Eye (tissue), 1 donor: ENCODE measurements at regions not wholly inside any gene's neighbourhood (a gene's known extent, or its start where the extent isn't known, plus 50 kb on each side); places are given as distances from the start of the nearest gene placed in this dataset.
A peak's percentile ranks its signal among the peaks of the same experiment; 100 is the strongest.

ENCODE experiments used
- DNase-seq: peaks from one replicate; pipeline ENCODE4 v3.0.0-alpha.2; 2015

DNA sequence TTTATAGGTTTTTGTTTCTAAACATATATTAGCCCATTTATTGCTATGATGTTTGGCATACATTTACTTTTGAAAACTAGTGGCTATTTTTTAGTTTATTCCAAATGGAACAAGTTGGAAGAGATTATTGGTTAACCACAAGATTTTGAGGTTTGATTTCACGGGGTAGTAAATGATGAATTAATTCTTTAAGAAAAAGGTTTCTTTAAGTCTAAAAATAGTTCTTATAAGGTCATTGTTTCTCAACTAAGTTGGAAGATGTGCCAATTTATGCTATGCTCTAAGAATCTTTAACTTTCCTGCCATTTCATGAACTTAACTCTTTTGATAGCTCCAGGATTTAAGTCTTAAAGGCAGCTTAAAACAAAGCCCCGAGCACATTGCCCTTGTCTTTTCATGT is 183.8 kb downstream of the LMO4 start:
- no peak for DNase-seq

DNA sequence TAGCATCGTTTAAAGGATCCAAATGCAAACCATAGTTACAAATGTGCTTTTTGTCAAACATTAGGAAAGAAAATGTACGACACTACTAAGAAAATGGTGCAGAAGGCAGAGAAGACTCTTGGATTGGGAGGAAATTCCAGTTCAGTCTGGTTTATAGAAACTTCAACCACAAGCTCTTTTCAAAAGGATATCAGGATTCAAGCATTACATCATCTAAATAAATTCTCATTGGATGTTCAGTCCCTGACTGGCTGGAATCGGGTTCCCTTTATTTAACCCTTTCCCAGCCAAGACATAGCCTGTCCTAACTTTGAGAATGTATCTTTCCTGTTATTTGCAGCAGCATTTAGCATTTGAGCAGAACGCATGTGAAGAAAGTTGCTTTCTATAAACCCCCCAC is 184.6 kb downstream of the LMO4 start:
- DNase-seq: no peak

GRCh38 chr1:87513966-87514660 is 185.4 kb downstream of the LMO4 start:
- DNase-seq: no peak

- no peak for DNase-seq
Measured at GRCh38 chr1:87515781-87516180, 187.1 kb downstream of the LMO4 start.

DNA sequence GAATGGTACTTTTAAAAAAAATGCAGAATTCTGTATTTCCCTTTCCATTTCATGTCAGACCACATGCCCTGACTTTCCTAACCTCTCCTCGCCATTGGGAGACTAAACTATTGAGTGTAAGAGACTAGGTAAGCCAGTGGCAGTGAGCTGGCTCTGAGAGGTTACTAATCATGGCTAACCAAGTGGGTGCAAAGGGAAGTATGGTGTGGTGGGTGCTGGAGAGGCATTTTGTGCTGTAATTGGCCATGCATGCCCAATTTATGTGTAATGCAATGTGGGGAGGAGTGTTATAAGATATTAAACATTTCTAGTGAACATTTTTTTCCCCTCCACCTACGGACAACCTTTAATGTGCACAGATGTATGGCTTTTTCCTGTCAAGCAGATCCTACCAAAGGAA is 190.1 kb downstream of the LMO4 start:
- no peak for DNase-seq

DNA sequence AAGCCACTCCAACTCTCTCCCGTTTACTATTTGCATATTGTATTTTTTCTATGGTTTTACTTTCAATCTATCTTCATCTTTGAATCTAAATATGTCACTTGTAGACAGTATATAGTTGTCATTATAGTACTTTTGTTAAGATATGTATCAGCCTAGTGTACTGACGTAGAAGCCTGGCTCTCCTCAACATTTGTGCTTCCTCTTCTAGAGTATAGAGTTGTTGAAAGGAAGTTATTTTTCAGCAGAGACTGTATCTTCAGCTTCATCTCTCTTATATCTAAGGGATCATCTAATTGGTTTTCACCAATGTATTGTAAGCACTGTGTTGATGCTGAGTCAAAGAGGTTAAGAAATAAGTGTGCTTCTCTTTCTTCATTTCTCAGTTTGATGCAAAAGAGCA is 192.8 kb downstream of the LMO4 start:
- no peak for DNase-seq

- no peak for DNase-seq
Measured at GRCh38 chr1:87523466-87523865, 194.8 kb downstream of the LMO4 start.

DNA sequence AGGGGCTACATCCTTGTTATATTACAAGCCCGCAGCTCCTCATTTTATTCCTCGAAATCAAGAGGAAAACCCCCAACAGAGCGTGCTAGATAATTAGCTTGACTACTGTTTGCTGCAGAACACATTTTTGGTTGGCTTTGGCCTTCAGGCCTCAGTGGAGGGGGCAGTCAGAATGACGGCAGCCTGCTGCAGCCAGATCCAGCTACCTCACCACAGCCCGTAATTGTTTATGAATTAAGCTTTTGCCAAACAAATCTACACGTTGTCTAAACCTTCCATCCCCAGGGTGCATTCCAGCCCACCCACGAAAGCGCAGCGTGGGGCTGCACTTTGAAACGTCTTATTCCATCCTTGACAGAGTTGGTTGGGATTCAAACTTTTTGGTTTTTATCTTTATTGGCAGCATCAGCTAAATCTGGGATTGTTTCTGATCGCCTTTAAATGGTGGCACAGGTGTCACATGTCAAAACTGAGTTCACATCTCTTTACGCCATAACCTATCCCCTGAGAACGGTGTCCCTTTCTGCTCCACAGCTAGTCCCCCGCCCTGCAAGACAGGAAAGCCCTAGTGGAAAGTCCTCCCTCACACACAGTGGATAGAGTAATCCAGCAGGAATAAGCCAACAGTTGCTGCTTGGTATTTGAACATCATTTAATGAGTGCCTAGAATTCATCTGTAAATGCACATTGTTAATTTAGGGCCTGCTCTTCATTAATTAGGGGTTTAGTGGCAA is 195.5 kb downstream of the LMO4 start:
- DNase-seq: no peak

GRCh38 chr1:87528754-87529517 is 200.3 kb downstream of the LMO4 start:
- no peak for DNase-seq

DNA sequence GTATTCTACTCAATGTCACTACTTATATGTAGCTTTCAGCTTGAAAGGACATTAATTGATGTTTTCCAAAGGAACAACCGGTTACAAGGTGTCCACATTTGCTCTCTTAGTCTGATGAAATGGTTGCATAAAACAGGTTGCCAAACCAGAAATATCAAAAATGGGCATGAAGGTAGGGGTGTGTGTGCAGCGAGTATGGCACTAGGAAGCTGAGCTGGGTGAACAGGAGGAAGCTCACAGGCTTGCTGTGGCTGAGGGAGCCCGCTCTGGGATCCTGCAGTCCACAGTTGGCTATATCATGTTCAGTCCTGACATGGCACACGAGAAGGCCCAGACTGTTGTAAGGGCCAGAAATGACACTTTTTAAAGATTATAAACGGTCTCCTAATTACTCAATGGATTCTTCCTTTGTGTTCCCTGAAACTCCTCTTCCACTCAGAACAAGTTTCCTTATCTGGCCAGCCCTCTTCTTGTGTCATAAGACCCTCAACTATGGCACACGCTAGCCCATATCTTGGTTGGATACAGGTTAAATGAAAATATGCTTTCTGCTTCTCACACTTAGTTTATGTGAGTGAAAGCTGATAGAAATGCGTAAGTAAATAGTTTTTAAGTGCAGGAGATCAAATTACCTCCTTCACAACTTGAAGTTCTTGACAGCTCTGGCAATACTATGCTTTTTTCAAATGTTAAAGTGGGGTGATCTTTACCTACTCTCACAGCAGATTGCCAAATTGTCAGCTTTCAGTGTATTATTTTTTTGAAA is 201.5 kb downstream of the LMO4 start:
- DNase-seq: no peak

- no peak for DNase-seq
Measured at GRCh38 chr1:87535551-87535950, 206.9 kb downstream of the LMO4 start.

DNA sequence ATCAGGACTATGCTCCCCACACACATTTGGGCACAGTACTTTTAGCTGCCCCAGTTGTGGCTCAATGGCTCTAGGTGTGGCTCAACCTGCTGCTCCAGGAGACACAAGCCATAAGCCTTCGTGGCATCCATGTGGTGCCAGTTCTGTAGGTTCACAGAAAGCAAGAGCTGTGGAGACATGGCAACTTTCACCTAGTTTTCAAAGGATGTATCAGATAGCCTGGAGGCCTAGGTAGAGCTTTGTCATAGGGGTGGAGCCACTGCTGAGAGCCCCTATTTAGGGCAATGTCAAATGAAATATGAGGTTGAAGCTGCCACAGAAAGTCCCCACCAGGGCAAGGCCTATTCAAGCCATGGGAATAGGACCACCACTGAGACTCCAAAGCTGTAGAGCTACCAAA is 210.5 kb downstream of the LMO4 start:
- DNase-seq: no peak

GRCh38 chr1:87542697-87543096 is 214.0 kb downstream of the LMO4 start:
- no peak for DNase-seq

GRCh38 chr1:87549738-87550137 is 221.1 kb downstream of the LMO4 start:
- no peak for DNase-seq

GRCh38 chr1:87553511-87553910 is 224.8 kb downstream of the LMO4 start:
- no peak for DNase-seq

GRCh38 chr1:87555366-87555765 is 226.7 kb downstream of the LMO4 start:
- DNase-seq: no peak

DNA sequence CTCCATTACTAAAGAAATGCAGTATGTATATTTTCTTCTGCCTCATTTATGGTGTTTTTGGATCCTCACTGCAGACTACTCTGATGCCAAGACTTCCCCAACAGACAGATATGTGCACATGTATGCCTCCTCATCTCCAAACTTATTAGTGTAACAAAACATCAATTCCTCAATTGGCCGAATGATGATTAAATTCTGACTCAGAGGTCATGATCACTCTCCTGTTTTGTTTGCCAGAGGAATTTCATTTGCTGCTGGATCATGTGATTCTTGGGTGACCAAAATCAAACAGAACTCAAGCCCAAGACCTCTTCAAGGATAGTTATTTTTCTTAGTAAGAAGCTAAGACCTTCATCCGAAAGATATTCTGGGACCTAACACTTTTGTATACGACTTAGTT is 227.6 kb downstream of the LMO4 start:
- DNase-seq: no peak

DNA sequence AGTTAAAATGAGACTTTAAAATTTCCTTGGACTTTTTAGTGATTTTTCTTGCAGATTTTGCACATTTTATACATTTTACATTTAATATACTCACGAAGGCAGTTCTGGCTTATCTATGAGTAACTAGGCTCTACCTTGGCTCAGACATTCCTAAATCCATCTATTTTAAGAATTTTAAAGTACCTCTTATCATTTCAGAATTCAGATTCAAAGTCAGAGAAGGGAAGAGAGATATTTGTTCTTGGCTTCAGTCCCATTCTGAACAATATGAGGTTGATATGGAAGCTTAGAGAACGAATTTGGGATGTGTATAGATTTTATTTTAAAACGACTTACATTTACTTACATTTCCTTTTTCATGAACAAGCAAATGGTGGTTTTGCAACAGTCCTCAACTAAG is 230.2 kb downstream of the LMO4 start:
- DNase-seq: no peak

DNA sequence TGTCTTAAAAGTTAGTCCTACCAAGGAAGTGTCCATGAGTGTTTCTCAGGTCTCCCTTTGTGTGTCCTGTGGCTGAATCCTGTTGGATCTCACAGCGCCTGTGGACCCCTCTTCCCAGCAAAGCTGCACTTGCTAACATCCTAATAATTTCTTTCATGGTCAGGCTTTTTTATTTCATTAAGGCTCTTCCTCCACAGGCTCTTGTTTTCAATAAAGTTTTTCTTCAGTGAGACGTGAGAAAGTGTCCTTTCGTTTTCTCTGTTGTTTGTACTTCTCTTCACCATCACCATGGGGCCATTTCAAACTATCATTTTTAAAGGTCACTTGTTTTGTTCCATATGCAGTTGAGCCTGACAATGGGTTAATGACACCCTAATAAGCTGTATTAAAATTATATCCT is 231.5 kb downstream of the LMO4 start:
- no peak for DNase-seq

DNA sequence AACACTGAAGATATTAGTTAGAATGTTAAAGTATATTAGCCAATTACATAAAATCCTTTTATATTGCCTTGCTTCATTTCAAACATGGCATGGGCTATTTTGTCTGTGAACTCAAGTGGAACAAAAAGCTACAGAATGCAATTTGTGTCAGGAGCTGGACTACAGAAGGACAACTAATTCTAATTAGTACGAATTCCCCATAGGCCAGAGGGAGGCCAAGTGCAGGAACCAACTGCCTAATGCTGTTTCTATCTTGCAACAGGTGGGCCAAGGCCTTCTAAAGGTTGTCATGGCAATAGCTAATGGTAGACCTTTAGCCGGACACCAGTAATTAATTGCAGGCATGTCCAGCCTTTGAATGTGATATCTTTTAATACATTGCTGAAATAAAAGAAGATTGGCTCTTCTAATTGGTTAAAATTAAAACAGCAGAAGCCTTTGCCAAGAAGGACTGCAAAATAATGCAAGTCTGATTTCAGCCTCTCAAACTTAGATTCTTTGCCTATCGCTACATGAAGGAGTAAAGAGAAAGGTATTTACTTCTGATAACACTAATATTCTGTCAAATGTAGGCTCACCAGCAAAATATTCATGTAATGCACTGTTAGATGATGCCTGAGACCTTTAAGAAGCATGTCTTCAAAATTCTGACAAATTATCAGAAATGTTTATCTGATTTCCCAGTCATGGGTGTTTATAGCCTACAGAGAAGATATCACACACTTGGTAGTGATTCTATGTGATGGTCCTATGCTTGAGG is 232.1 kb downstream of the LMO4 start:
- DNase-seq: peak; percentile 92

DNA sequence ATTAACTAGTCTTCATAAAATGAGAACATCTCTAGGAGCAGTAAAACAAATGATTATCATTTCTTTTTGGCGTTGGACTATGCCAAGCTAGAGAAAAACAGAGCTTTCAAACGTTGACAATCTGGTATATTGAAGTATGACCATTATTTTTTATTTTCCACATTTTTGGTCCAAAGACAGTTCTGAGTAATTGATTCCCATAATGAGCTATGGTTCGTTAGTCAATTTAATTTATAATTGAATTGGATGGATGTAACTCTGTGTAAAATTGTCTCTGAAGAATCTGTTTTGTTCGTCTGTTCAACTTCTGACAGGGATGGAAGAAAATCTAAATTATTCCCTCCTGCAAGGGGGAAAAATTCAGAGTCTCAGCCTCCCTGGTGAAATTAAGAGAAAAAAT is 234.5 kb downstream of the LMO4 start:
- DNase-seq: peak; percentile 29

GRCh38 chr1:87565861-87566260 is 237.2 kb downstream of the LMO4 start:
- no peak for DNase-seq
